HTR-8/SVneo (cell line): ENCODE measurements at regions not wholly inside any gene's neighbourhood (a gene's known extent, or its start where the extent isn't known, plus 50 kb on each side); places are given as distances from the start of the nearest gene placed in this dataset.

Source experiments
- DNase-seq: peaks from one replicate; pipeline ENCODE4 v3.0.0; 2011; ENCODE audit warnings: low spot score, mixed read lengths; ENCODE audit not compliant: insufficient read length
- FAIRE-seq: peaks from 2 replicates; lab custom pipeline; 2011; peaks lifted over from hg19 to GRCh38; lab: Jason Lieb, UNC

DNA sequence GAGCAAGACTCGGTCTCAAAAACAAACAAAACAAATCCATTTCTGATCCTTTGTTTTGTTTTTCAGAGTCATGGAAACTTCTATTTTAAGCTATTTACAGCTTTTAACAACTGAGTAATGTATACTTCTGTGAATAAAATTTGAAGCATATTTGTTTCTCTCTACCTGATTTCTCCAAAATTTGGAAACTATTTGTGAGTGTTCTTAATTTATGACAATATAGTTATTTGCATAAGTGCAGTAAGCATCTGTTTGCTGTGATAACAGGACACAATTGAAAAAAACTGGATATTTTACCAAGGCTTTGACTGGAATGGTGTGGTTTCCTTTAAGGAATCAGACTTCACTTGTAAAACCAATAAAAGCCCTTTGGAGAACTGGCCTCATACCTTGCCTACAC is 53.3 kb upstream of the GULP1 start:
- FAIRE-seq (no peak), DNase-seq (no peak)
